Left lung (tissue), 4 donors: ENCODE measurements at regions not wholly inside any gene's neighbourhood (a gene's known extent, or its start where the extent isn't known, plus 50 kb on each side); places are given as distances from the start of the nearest gene placed in this dataset.

Source experiments
- ATAC-seq: fragments of 200-7000 bp; cut with Tn5 transposase; one replicate; pipeline ENCODE4 v1.9.1; 2020; ENCODE audit warnings: moderate library complexity
- DNase-seq, 4 donors: peaks; one replicate each; pipeline ENCODE4 v3.0.0-alpha.2; 2013 to 2020
- H3K27ac ChIP-seq, 2 donors: fragments of 200-600 bp; sonication (generic) in 1 of 2; one replicate each; pipeline versions ENCODE4 v1.5.0 to v1.8.0; 2020 to 2021
- H3K27me3 ChIP-seq, 2 donors: fragments of 200-600 bp; sonication (generic) in 1 of 2; one replicate each; pipeline versions ENCODE4 v1.5.0 to v1.8.0; 2020 to 2021
- H3K36me3 ChIP-seq, 2 donors: fragments of 200-600 bp; sonication (generic) in 1 of 2; one replicate each; pipeline versions ENCODE4 v1.5.0 to v1.8.0; 2020 to 2021
- H3K4me1 ChIP-seq, 2 donors: fragments of 200-600 bp; one replicate each; pipeline ENCODE4 v1.8.0; 2021
- H3K4me3 ChIP-seq, 2 donors: fragments of 200-600 bp; sonication (generic) in 1 of 2; one replicate each; pipeline versions ENCODE4 v1.5.0 to v1.8.0; 2020 to 2021; ENCODE audit warnings: mild to moderate bottlenecking in 1 of 2
- H3K9me3 ChIP-seq, 2 donors: fragments of 200-600 bp; sonication (generic) in 1 of 2; one replicate each; pipeline versions ENCODE4 v1.5.0 to v1.8.0; 2020 to 2021
- CTCF ChIP-seq, 2 donors: fragments of 200-600 bp; sonication (generic) in 1 of 2; IDR thresholded peaks; one replicate each; pipeline versions ENCODE4 v1.5.0 to v1.8.0; 2021; ENCODE audit warnings: antibody characterized with exemption in 2 of 2
- intact Hi-C, 2 donors: fragments of 100-400 bp; cut with DNase I; formaldehyde crosslinking; loops; one replicate each; pipeline versions ENCODE4 v1.11.2 to v1.14.2; 2022
- donor health status: DM: no; HTN: yes; CAD: no.
- donor health status: DM: no; HTN: no; CAD: no.

DNA sequence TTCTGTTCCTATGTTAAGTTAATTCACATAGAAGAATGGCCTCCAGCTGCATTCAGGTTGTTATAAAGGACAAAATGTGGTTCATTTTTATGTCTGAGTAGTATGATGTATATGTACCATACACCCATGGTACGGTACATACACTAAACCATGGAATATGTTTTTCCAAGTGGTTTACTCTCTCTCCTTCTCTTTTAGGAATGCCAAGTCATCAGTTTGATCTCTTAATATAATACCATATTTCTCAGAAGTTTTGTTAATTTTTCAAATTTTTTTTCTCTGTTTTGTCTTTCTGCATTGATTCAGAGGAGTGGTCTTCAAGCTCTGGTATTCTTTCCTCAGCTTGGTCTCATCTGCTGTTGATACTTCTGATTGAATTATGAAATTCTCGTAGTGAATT, 230.9 kb downstream of the DSEL start:
- DNase-seq, result no peak
- Histone ChIP-seq H3K4me3 (no peak overlapping the region), H3K9me3 (no peaks in the 10 kb centered on the region), H3K27me3 (no peaks in the 10 kb centered on the region), H3K4me1 (no peaks in the 10 kb centered on the region), H3K36me3 (no peaks in the 10 kb centered on the region), H3K27ac (no peak overlapping the region)
- no peak for TF ChIP-seq CTCF (IDR thresholded peaks at IDR 0.05)
- intact Hi-C loops, result no loop called here
- no peak for ATAC-seq

- intact Hi-C loops, result no loop called here
- Histone ChIP-seq H3K9me3 (no peaks in the 10 kb centered on the region), H3K36me3 (no peaks in the 10 kb centered on the region), H3K4me3 (no peak overlapping the region), H3K27ac (no peak overlapping the region), H3K4me1 (no peaks in the 10 kb centered on the region), H3K27me3 (no peaks in the 10 kb centered on the region)
- no peak for TF ChIP-seq CTCF (IDR thresholded peaks at IDR 0.05)
- ATAC-seq (no peak), DNase-seq (no peak)
Measured at GRCh38 chr18:67282796-67283195, 233.7 kb downstream of the DSEL start.

DNA sequence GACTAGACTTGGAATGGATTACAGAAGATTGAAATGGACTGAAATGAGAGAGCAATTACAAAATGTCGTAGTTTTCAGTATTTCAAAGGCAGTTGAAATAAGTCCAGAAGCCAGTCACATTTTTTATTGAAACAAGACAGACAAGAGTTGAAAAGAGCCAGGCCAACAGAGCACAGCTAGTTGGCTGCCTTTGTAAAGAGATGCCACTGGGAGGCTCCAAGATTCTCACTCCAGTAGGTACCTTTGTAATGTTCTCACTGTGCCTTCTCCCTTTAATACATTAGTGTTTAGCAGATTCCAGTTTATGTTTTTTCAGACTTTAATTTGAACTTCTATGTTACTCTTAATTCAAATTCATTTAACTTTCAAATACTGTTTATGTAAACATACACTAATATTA, 234.8 kb downstream of the DSEL start:
- H3K4me1 ChIP-seq, result no peaks in the 10 kb centered on the region
- TF ChIP-seq CTCF (IDR thresholded peaks at IDR 0.05), result no peak
- no peak for ATAC-seq
- no peaks in the 10 kb centered on the region for H3K36me3 ChIP-seq
- H3K9me3 ChIP-seq, result no peaks in the 10 kb centered on the region
- no peaks in the 10 kb centered on the region for H3K27me3 ChIP-seq
- no peak overlapping the region for H3K4me3 ChIP-seq
- no peak overlapping the region for H3K27ac ChIP-seq
- intact Hi-C loops, result no loop called here
- DNase-seq, result no peak

GRCh38 chr18:67280486-67281242, 235.9 kb downstream of the DSEL start:
- intact Hi-C loops, result no loop called here
- H3K4me1 ChIP-seq, result no peaks in the 10 kb centered on the region
- no peaks in the 10 kb centered on the region for H3K36me3 ChIP-seq
- H3K27ac ChIP-seq, result no peak overlapping the region
- H3K4me3 ChIP-seq, result no peak overlapping the region
- H3K27me3 ChIP-seq, result no peaks in the 10 kb centered on the region
- H3K9me3 ChIP-seq, result no peaks in the 10 kb centered on the region
- TF ChIP-seq CTCF (IDR thresholded peaks at IDR 0.05), result no peak
- DNase-seq (no peak), ATAC-seq (no peak)

GRCh38 chr18:67279988-67280387, 236.5 kb downstream of the DSEL start:
- Histone ChIP-seq H3K4me3 (no peak overlapping the region), H3K4me1 (no peaks in the 10 kb centered on the region), H3K36me3 (no peaks in the 10 kb centered on the region), H3K27ac (no peak overlapping the region), H3K9me3 (no peaks in the 10 kb centered on the region), H3K27me3 (no peaks in the 10 kb centered on the region)
- no peak for TF ChIP-seq CTCF (IDR thresholded peaks at IDR 0.05)
- intact Hi-C loops, result no loop called here
- DNase-seq, result no peak
- no peak for ATAC-seq
